Neutrophil (primary cell): ENCODE measurements at regions not wholly inside any gene's neighbourhood (a gene's known extent, or its start where the extent isn't known, plus 50 kb on each side); places are given as distances from the start of the nearest gene placed in this dataset.

ENCODE experiments used
- H3K27ac ChIP-seq: fragments of 200-600 bp; sonication (generic); 2 replicates; pipeline ENCODE4 v1.5.1; 2016; ENCODE audit warnings: mild to moderate bottlenecking, moderate library complexity
- H3K27me3 ChIP-seq: fragments of 200-600 bp; sonication (generic); 2 replicates; pipeline ENCODE4 v1.6.0; 2016; ENCODE audit warnings: mild to moderate bottlenecking
- H3K36me3 ChIP-seq: fragments of 200-600 bp; sonication (generic); 2 replicates; pipeline ENCODE4 v1.5.1; 2017
- H3K4me1 ChIP-seq, 2 experiments: fragments of 200-600 bp in 1 of 2; sonication (generic) in 1 of 2; 1 replicate in 1 of 2; 2 replicates in 1 of 2; pipeline versions ENCODE4 v1.5.1 to v1.6.1; 2013 to 2016; ENCODE audit warnings: low read depth in 1 of 2, low read length in 1 of 2, mild to moderate bottlenecking in 1 of 2, moderate library complexity in 1 of 2; ENCODE audit not compliant: control insufficient read depth in 1 of 2, insufficient read depth in 1 of 2
- H3K4me3 ChIP-seq, 2 experiments: fragments of 200-600 bp in 1 of 2; sonication (generic) in 1 of 2; 1 replicate in 1 of 2; 2 replicates in 1 of 2; pipeline ENCODE4 v1.5.1; 2013 to 2016; ENCODE audit warnings: low read depth in 1 of 2, low read length in 1 of 2, mild to moderate bottlenecking in 1 of 2, moderate library complexity in 1 of 2
- H3K9me3 ChIP-seq: fragments of 200-600 bp; sonication (generic); 2 replicates; pipeline ENCODE4 v1.5.1; 2016
- CTCF ChIP-seq: fragments of 200-600 bp; sonication (generic); IDR thresholded peaks from 2 replicates; pipeline ENCODE4 v1.5.1; 2016; ENCODE audit warnings: antibody characterized with exemption

DNA sequence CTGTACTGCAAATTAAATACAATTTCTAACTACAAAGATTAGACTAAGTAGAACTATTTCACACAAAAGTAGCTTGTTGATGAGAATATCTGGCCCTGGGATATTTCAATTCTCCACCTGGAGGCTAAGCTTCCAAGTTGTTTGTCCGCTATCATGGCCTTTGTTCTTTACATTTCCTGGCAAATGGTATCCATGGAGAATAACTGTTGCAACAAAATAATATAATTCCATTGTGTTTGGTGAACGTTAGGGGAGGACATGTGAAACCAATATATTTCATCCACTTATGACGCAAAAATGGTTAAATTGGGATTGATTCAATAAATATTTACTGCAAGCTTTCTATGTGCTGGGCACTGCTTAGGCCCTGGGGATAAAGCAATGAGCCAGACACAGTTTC lies 565.4 kb downstream of the PTPRC start:
- Histone ChIP-seq H3K9me3 (no peaks in the 10 kb centered on the region), H3K36me3 (no peaks in the 10 kb centered on the region)

DNA sequence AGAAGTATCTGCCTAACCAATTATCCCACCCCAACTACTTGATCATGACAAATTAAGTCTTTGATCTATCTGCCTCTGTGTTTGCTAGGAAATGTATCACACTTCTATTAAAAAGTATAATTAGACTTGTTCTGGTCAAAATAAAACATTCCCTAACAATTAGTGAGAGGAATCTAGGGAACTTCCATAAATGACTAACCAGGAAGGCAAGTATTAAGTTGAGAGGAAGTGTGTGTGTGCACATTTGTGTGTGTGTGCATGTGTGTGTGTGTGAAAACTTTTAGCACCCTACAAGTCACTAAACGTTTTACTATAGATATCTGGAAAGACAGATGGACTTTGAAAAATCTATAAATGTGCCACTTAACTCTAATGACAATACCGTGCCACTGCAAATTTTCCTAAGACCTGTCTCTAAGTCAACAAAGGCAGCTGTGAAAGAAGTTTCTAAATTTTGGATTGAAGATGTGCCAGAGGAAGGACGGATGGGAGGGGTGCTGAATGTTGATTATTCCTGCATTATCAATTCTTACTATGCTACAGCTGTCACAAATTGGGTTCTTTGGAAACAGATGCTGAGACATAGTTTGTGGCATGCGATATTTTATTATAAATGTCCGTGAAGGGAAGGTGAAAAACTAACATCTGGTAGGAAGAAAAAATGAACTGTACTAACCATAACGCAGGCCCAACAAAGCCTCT lies 567.1 kb downstream of the PTPRC start:
- no peaks in the 10 kb centered on the region for H3K4me1 ChIP-seq
- no peak overlapping the region for H3K27ac ChIP-seq
- H3K36me3 ChIP-seq, result no peaks in the 10 kb centered on the region
- no peaks in the 10 kb centered on the region for H3K27me3 ChIP-seq
- no peak overlapping the region for H3K4me3 ChIP-seq
- no peak for TF ChIP-seq CTCF
- no peaks in the 10 kb centered on the region for H3K9me3 ChIP-seq

More for the DNA sequence above, 565.4 kb downstream of the PTPRC start:
- H3K4me1 ChIP-seq, result no peaks in the 10 kb centered on the region
- no peaks in the 10 kb centered on the region for H3K27me3 ChIP-seq
- no peak for TF ChIP-seq CTCF
- H3K27ac ChIP-seq, result no peak overlapping the region
- no peak overlapping the region for H3K4me3 ChIP-seq

DNA sequence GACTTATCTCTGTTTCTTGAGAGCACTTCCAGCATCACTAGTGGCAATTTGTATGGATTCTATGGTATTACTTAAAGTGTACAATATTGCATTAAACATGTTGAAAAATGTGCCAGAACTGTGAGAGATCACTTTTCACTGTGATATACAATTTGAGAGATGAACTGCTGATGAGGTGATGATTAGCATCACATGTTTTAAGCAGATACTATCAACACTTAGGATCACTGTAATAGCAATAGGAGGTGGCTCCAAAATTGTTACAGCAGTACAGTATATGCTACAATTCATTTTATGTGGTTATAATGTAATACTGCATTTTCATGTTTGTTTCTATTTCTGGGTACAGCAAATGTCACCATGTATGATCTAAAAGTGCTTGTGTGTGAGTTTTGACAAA lies 570.0 kb downstream of the PTPRC start:
- Histone ChIP-seq H3K4me3 (no peak overlapping the region), H3K27ac (no peak overlapping the region), H3K9me3 (no peaks in the 10 kb centered on the region), H3K4me1 (no peaks in the 10 kb centered on the region), H3K27me3 (no peaks in the 10 kb centered on the region), H3K36me3 (no peaks in the 10 kb centered on the region)
- TF ChIP-seq CTCF, result no peak

DNA sequence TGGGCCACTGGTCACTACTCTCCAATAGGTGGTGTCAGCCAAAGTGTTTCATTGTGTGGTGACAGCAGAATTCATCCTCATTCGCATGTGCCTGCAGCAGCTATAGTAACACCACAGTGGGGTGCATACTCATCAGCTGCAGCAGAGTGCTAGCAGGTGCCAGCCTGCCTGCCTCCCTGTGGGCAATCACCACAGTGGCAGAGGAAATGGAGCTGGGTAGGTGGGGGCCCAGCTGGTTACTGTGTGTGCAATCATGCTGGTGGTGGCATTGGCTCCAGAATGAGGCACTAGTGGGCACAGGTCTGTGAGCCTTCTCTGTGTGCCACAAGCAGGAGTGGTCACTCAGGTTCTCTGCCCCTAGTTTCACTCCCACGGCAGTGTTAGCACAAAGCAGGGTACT lies 579.2 kb downstream of the PTPRC start:
- Histone ChIP-seq H3K36me3 (no peaks in the 10 kb centered on the region), H3K9me3 (no peaks in the 10 kb centered on the region), H3K27ac (no peak overlapping the region), H3K4me3 (no peak overlapping the region), H3K27me3 (no peaks in the 10 kb centered on the region), H3K4me1 (no peaks in the 10 kb centered on the region)
- TF ChIP-seq CTCF, result no peak

GRCh38 chr1:199218533-199218932 lies 579.7 kb downstream of the PTPRC start:
- Histone ChIP-seq H3K9me3 (no peaks in the 10 kb centered on the region), H3K4me3 (no peak overlapping the region), H3K4me1 (no peaks in the 10 kb centered on the region), H3K36me3 (no peaks in the 10 kb centered on the region), H3K27ac (no peak overlapping the region), H3K27me3 (no peaks in the 10 kb centered on the region)
- TF ChIP-seq CTCF, result no peak
